HG03442 (cell line): ENCODE measurements at regions not wholly inside any gene's neighbourhood (a gene's known extent, or its start where the extent isn't known, plus 50 kb on each side); places are given as distances from the start of the nearest gene placed in this dataset.

Experiments
- ATAC-seq: cut with Tn5 transposase; IDR thresholded peaks from one replicate; pipeline ENCODE4 v1.9.1; 2021; ENCODE audit warnings: mild to moderate bottlenecking, moderate library complexity; ENCODE audit not compliant: unreplicated experiment

DNA sequence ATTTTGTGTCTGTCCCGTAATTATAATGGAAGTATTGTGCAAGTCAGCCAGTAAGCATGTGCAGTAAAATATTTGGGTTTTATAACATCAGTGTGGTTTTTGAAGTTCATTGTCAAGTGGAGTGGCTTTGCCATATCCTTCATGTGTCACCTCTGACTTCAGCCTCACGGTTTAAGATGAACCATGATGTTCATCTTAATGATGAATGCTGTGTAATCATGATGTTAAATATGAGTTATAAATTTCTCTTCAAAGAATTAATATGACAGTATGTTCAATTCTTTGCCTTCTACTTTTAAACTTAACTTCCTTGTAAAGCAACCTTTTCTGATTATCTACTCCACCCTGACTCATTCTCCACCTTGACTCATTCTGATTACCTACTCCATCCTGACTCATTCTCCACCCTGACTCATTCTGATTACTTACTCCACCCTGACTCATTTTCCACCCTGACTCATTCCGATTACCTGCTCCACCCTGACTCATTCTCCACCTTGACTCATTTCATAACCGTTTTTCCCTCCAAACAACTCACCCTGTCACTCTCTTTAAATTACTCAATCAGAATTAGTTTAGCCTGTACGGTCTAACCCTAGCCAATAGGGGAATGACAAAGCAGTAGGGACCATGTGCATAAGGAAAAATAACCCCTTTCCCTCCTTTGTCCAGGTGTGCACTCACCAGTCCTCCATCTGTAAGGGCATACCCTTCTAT, 50.3 kb upstream of the ANKRD10 start:
- ATAC-seq: peak; percentile 96
